ENCODE measurements at regions not wholly inside any gene's neighbourhood (a gene's known extent, or its start where the extent isn't known, plus 50 kb on each side); places are given as distances from the start of the nearest gene placed in this dataset.
"Not testable (repeated sequence)": the region's sequence is repeated elsewhere in the genome, so short reads cannot be mapped to it uniquely, and the experiment has no call there.

DNA sequence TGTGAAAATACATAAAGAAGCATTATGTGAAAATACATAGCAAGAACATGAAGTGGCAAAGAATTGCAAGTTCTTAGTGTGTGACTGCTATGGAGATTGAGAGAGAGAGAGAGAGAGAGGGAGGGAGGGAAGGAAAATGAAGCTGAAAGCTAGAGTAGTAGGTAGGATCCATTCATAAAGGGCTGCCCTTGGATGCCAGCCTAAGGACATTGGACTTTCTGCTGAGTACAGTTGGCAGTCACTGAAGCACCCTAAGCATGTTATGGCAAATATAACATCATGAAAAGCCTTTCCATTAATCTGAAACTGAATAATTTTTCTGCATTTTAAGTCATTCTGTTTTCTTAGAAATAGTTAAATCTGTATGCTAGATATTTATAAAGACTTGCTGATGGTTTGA lies 333.4 kb upstream of the NBPF12 start:
- TF ChIP-seq, protein P1, sequence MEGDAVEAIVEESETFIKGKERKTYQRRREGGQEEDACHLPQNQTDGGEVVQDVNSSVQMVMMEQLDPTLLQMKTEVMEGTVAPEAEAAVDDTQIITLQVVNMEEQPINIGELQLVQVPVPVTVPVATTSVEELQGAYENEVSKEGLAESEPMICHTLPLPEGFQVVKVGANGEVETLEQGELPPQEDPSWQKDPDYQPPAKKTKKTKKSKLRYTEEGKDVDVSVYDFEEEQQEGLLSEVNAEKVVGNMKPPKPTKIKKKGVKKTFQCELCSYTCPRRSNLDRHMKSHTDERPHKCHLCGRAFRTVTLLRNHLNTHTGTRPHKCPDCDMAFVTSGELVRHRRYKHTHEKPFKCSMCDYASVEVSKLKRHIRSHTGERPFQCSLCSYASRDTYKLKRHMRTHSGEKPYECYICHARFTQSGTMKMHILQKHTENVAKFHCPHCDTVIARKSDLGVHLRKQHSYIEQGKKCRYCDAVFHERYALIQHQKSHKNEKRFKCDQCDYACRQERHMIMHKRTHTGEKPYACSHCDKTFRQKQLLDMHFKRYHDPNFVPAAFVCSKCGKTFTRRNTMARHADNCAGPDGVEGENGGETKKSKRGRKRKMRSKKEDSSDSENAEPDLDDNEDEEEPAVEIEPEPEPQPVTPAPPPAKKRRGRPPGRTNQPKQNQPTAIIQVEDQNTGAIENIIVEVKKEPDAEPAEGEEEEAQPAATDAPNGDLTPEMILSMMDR (IDR thresholded peaks at IDR 0.05): not testable (repeated sequence)
- TF ChIP-seq POLR2A (IDR thresholded peaks at IDR 0.05): not testable (repeated sequence)
